RWPE1 (cell line): ENCODE measurements at regions not wholly inside any gene's neighbourhood (a gene's known extent, or its start where the extent isn't known, plus 50 kb on each side); places are given as distances from the start of the nearest gene placed in this dataset.

ENCODE experiments used
- CTCF ChIA-PET: fragments of 350-600 bp; sonication (Branson Sonifier 250); formaldehyde crosslinking; extraction: SDS; loops from one replicate; lab custom pipeline; 2021; lab: Yijun Ruan, JAX
- POLR2A ChIA-PET: fragments of 400-600 bp; formaldehyde crosslinking; extraction: SDS; loops from one replicate; lab custom pipeline; 2020; ENCODE audit warnings: antibody characterized with exemption; ENCODE audit not compliant: low non-redundant PET; lab: Yijun Ruan, JAX
- DNase-seq: peaks from one replicate; pipeline ENCODE4 v3.0.0; 2012; ENCODE audit warnings: low spot score
- H3K27ac ChIP-seq: fragments of 450-650 bp; 2 replicates; pipeline ENCODE4 v1.5.1; 2017
- CTCF ChIP-seq: fragments of 450-650 bp; conservative IDR thresholded peaks from 2 replicates; pipeline ENCODE4 v1.5.1; 2017; ENCODE audit warnings: low read depth, mild to moderate bottlenecking

- ChIA-PET POLR2A (no interaction called here), CTCF (interaction anchor here (0.7 to 0.8 kb wide), 3 partner anchors 12 to 59 kb away, joined by 3 read pairs; no protein-coding TSS in a partner anchor)
- TF ChIP-seq CTCF = no peak
- no peak overlapping the region for H3K27ac ChIP-seq
- DNase-seq = no peak
These were observed 58.3 kb upstream of the LYST start for GRCh38 chr1:235925016-235925415.

- TF ChIP-seq CTCF = no peak
- POLR2A ChIA-PET = no interaction called here
- DNase-seq = no peak
- peak overlapping the region; percentile 46 for H3K27ac ChIP-seq
- CTCF ChIA-PET = interaction anchor here (0.6 to 0.7 kb wide), 2 partner anchors 37 to 58 kb away, joined by 3 read pairs; no protein-coding TSS in a partner anchor
These were observed 56.8 kb upstream of the LYST start for GRCh38 chr1:235923466-235924021.

- POLR2A ChIA-PET = no interaction called here
- no peak for DNase-seq
- CTCF ChIA-PET = interaction anchor here (0.6 to 1.0 kb wide), 3 partner anchors 8 to 55 kb away, joined by 3 to 6 read pairs (median 5); no protein-coding TSS in a partner anchor
- no peak for TF ChIP-seq CTCF
- H3K27ac ChIP-seq = peak overlapping the region; percentile 99
These were observed 54.1 kb upstream of the LYST start for GRCh38 chr1:235920596-235921375.

- DNase-seq = peak; percentile 75
- POLR2A ChIA-PET = no interaction called here
- CTCF ChIA-PET = interaction anchor here (0.6 to 1.0 kb wide), 3 partner anchors 9 to 54 kb away, joined by 3 to 6 read pairs (median 5); no protein-coding TSS in a partner anchor
- peak overlapping the region; percentile 99 for H3K27ac ChIP-seq
- no peak for TF ChIP-seq CTCF
These were observed 53.2 kb upstream of the LYST start for GRCh38 chr1:235919833-235920441.

GRCh38 chr1:235919127-235919832 lies 52.6 kb upstream of the LYST start:
- no peak for DNase-seq
- no peak for TF ChIP-seq CTCF
- ChIA-PET CTCF (interaction anchor here (0.8 kb wide), 1 partner anchor 82 kb away, joined by 3 read pairs; no protein-coding TSS in a partner anchor), POLR2A (no interaction called here)
- H3K27ac ChIP-seq = peak overlapping the region; percentile 99

- POLR2A ChIA-PET = no interaction called here
These were observed 51.8 kb upstream of the LYST start for GRCh38 chr1:235918465-235918864.

More at GRCh38 chr1:235918465-235918864, 51.8 kb upstream of the LYST start:
- DNase-seq = no peak
- TF ChIP-seq CTCF = no peak
- CTCF ChIA-PET = interaction anchor here (0.8 to 1.6 kb wide), 3 partner anchors 53 to 81 kb away, joined by 3 to 6 read pairs (median 4); no protein-coding TSS in a partner anchor
- H3K27ac ChIP-seq = peak overlapping the region; percentile 99
